SK-N-SH (cell line): ENCODE measurements at regions not wholly inside any gene's neighbourhood (a gene's known extent, or its start where the extent isn't known, plus 50 kb on each side); places are given as distances from the start of the nearest gene placed in this dataset.

Source experiments
- CTCF ChIA-PET: fragments of 300-600, 350-600 bp; formaldehyde crosslinking; extraction: SDS; loops from one replicate; lab custom pipeline; 2021; lab: Yijun Ruan, JAX
- POLR2A ChIA-PET: fragments of 350-600 bp; sonication (Branson Sonifier 250); formaldehyde crosslinking; extraction: SDS; loops from one replicate; lab custom pipeline; 2020; ENCODE audit warnings: antibody characterized with exemption, inconsistent platforms; lab: Yijun Ruan, JAX
- DNase-seq: peaks from one replicate; pipeline ENCODE4 v3.0.0; 2012
- H2AFZ ChIP-seq: fragments of 200-600 bp; sonication (generic); 2 replicates; pipeline ENCODE4 v1.8.1; 2016; ENCODE audit warnings: antibody characterized with exemption, mild to moderate bottlenecking, low read depth
- H3F3A ChIP-seq: fragments of 200-600 bp; sonication (generic); replicated peaks from 2 replicates; pipeline ENCODE3; 2016; ENCODE audit warnings: antibody characterized with exemption, mild to moderate bottlenecking; ENCODE audit not compliant: insufficient read depth
- H3K27ac ChIP-seq, 2 experiments: fragments of 200-500 bp in 1 of 2; fragments of 200-600 bp in 1 of 2; sonication (Bioruptor generic) in 1 of 2; sonication (generic), shearing (Covaris generic) in 1 of 2; 2 replicates each; pipeline versions ENCODE4 v1.5.1 to v1.6.1; 2014 to 2016; ENCODE audit warnings: low read depth in 2 of 2, inconsistent platforms in 1 of 2, low read length in 1 of 2, mild to moderate bottlenecking in 1 of 2, mixed read lengths in 1 of 2
- H3K27me3 ChIP-seq: fragments of 200-600 bp; sonication (generic), shearing (Covaris generic); 2 replicates; pipeline ENCODE4 v1.6.1; 2016; ENCODE audit warnings: mixed run types; ENCODE audit not compliant: insufficient read depth
- H3K36me3 ChIP-seq, 2 experiments: fragments of 200-500 bp in 1 of 2; fragments of 200-600 bp in 1 of 2; sonication (Bioruptor generic) in 1 of 2; sonication (generic) in 1 of 2; replicated peaks in 1 of 2; 2 replicates each; pipeline versions ENCODE3 to v1.5.1; 2014 to 2016; ENCODE audit warnings: low read length in 1 of 2, mild to moderate bottlenecking in 1 of 2; ENCODE audit not compliant: insufficient read depth in 2 of 2, control insufficient read depth in 1 of 2
- H3K4me1 ChIP-seq, 2 experiments: fragments of 200-500 bp in 1 of 2; fragments of 200-600 bp in 1 of 2; sonication (Bioruptor generic) in 1 of 2; sonication (generic), shearing (Covaris generic) in 1 of 2; 2 replicates each; pipeline versions ENCODE4 v1.5.1 to v1.6.1; 2014 to 2016; ENCODE audit warnings: low read depth in 1 of 2, low read length in 1 of 2, mixed run types in 1 of 2; ENCODE audit not compliant: insufficient read depth in 2 of 2, control insufficient read depth in 1 of 2
- H3K4me2 ChIP-seq: fragments of 200-600 bp; sonication (generic), shearing (Covaris generic); 2 replicates; pipeline ENCODE4 v1.6.1; 2017; ENCODE audit warnings: mixed run types
- H3K4me3 ChIP-seq, 2 experiments: fragments of 200-500 bp in 1 of 2; fragments of 200-600 bp in 1 of 2; sonication (Bioruptor generic) in 1 of 2; sonication (generic), shearing (Covaris generic) in 1 of 2; 2 replicates each; pipeline versions ENCODE4 v1.5.1 to v1.8.1; 2014 to 2016; ENCODE audit warnings: low read depth in 2 of 2, inconsistent platforms in 1 of 2, low read length in 1 of 2, mild to moderate bottlenecking in 1 of 2, mixed read lengths in 1 of 2, moderate library complexity in 1 of 2
- H3K79me2 ChIP-seq: fragments of 200-600 bp; sonication (generic); 2 replicates; pipeline ENCODE4 v1.8.1; 2017; ENCODE audit warnings: mild to moderate bottlenecking; ENCODE audit not compliant: insufficient read depth
- H3K9ac ChIP-seq: fragments of 200-600 bp; sonication (generic); 2 replicates; pipeline ENCODE4 v1.6.1; 2017; ENCODE audit warnings: mixed run types
- H3K9me2 ChIP-seq: fragments of 200-600 bp; sonication (generic); 2 replicates; pipeline ENCODE4 v1.6.1; 2017; ENCODE audit warnings: mixed run types
- H3K9me3 ChIP-seq: fragments of 200-600 bp; sonication (generic); 2 replicates; pipeline ENCODE4 v1.6.1; 2017; ENCODE audit warnings: mixed run types, mild to moderate bottlenecking, moderate library complexity
- H4K20me1 ChIP-seq: fragments of 200-600 bp; sonication (generic); 2 replicates; pipeline ENCODE4 v1.6.1; 2017; ENCODE audit warnings: mild to moderate bottlenecking, mixed run types; ENCODE audit not compliant: insufficient read depth
- CTCF ChIP-seq: fragments of 200-600 bp; sonication (generic); IDR thresholded peaks from 2 replicates; pipeline ENCODE4 v1.6.1; 2017; ENCODE audit warnings: antibody characterized with exemption, mild to moderate bottlenecking, moderate library complexity
- ELF1 ChIP-seq: IDR thresholded peaks from 2 replicates; pipeline ENCODE4 v1.4.0; 2012
- EZH2phosphoT487 ChIP-seq: fragments of 200-600 bp; sonication (generic); IDR thresholded peaks from 2 replicates; pipeline ENCODE4 v1.6.1; 2017; ENCODE audit warnings: low read depth, mixed run types, mild to moderate bottlenecking, antibody characterized with exemption, moderate library complexity, borderline replicate concordance
- FOSL2 ChIP-seq: IDR thresholded peaks from 2 replicates; pipeline ENCODE4 v1.4.0; 2012; ENCODE audit warnings: low read depth, mild to moderate bottlenecking, moderate library complexity, borderline replicate concordance
- FOXJ3 ChIP-seq: sonication (generic); formaldehyde crosslinking; IDR thresholded peaks from 2 replicates; pipeline ENCODE4 v1.5.1; 2020; ENCODE audit warnings: mild to moderate bottlenecking, missing genetic modification reagents
- FOXM1 ChIP-seq: IDR thresholded peaks from 2 replicates; pipeline ENCODE4 v1.4.0; 2012; ENCODE audit warnings: low read depth, mild to moderate bottlenecking
- GABPA ChIP-seq: IDR thresholded peaks from 2 replicates; pipeline ENCODE4 v1.4.0; 2012; ENCODE audit warnings: low read depth, mild to moderate bottlenecking
- IRF3 ChIP-seq: fragments of 150-350 bp; IDR thresholded peaks from 2 replicates; pipeline ENCODE4 v1.6.1; 2016; ENCODE audit warnings: mild to moderate bottlenecking, low read depth, low read length
- JUND ChIP-seq: IDR thresholded peaks from 2 replicates; pipeline ENCODE4 v1.4.0; 2012
- MAX ChIP-seq: IDR thresholded peaks from 2 replicates; pipeline ENCODE4 v1.4.0; 2012; ENCODE audit warnings: low read depth
- MEF2A ChIP-seq: IDR thresholded peaks from 2 replicates; pipeline ENCODE4 v1.4.0; 2012; ENCODE audit warnings: low read depth, borderline replicate concordance
- MXI1 ChIP-seq: IDR thresholded peaks from 2 replicates; pipeline ENCODE4 v1.6.1; 2012; ENCODE audit warnings: mild to moderate bottlenecking, low read depth, low read length, improper control_type of control experiment
- RAD21 ChIP-seq: IDR thresholded peaks from 2 replicates; pipeline ENCODE4 v1.6.1; 2012; ENCODE audit warnings: mild to moderate bottlenecking, low read length
- RFX5 ChIP-seq: IDR thresholded peaks from 2 replicates; pipeline ENCODE4 v1.6.1; 2012; ENCODE audit warnings: mild to moderate bottlenecking, improper control_type of control experiment, low read length
- TAF1 ChIP-seq: IDR thresholded peaks from 2 replicates; pipeline ENCODE4 v1.6.1; 2012; ENCODE audit warnings: low read depth, mild to moderate bottlenecking, low read length, moderate library complexity, borderline replicate concordance
- TCF12 ChIP-seq: IDR thresholded peaks from 2 replicates; pipeline ENCODE4 v1.4.0; 2012
- USF1 ChIP-seq: IDR thresholded peaks from 2 replicates; pipeline ENCODE4 v1.4.0; 2012; ENCODE audit warnings: low read depth, borderline replicate concordance
- USF2 ChIP-seq: fragments of 150-350 bp; IDR thresholded peaks from 2 replicates; pipeline ENCODE4 v1.6.1; 2017; ENCODE audit warnings: antibody characterized with exemption, low read length, low read depth, borderline replicate concordance
- YY1 ChIP-seq: IDR thresholded peaks from 2 replicates; pipeline ENCODE4 v1.4.0; 2012; ENCODE audit warnings: low read depth, mild to moderate bottlenecking
- ZBTB33 ChIP-seq: IDR thresholded peaks from 2 replicates; pipeline ENCODE4 v1.4.0; 2012; ENCODE audit warnings: low read depth, borderline replicate concordance
- WGBS: methylation state at CpG from one replicate; pipeline ENCODE4 v1.1.6; 2017; ENCODE audit warnings: low lambda C conversion rate; 5-methylcytosine and 5-hydroxymethylcytosine counted together

- ChIA-PET POLR2A (no interaction called here), CTCF (no interaction called here)
- 14% methylated on average over 1 of the region's 1 CpG for WGBS
Measured at GRCh38 chr5:2691530-2691929, 59.9 kb downstream of the IRX2 start.

More at GRCh38 chr5:2691530-2691929, 59.9 kb downstream of the IRX2 start:
- H3K4me1 ChIP-seq: no peaks in the 10 kb centered on the region
- H3K4me2 ChIP-seq: no peak overlapping the region
- H3K27me3 ChIP-seq: peaks cover 5% of the 10 kb centered on the region; the same call in 1 of the 2 replicates
- H3K27ac ChIP-seq: no peak overlapping the region
- H4K20me1 ChIP-seq: no peaks in the 10 kb centered on the region
- no peak overlapping the region for H3K9ac ChIP-seq
- DNase-seq: no peak
- no peak overlapping the region for H2AFZ ChIP-seq
- H3F3A ChIP-seq: no peaks in the 10 kb centered on the region
- no peaks in the 10 kb centered on the region for H3K36me3 ChIP-seq
- no peaks in the 10 kb centered on the region for H3K79me2 ChIP-seq
- H3K9me2 ChIP-seq: no peaks in the 10 kb centered on the region
- no peak for TF ChIP-seq ZBTB33
- no peak for TF ChIP-seq MXI1
- no peak for TF ChIP-seq FOXJ3 (CRISPR knock-in tag)
- TF ChIP-seq GABPA: no peak
- no peak for TF ChIP-seq USF2
- no peak for TF ChIP-seq CTCF
- TF ChIP-seq RFX5: no peak
- TF ChIP-seq RAD21: no peak
- no peak for TF ChIP-seq MEF2A
- TF ChIP-seq TCF12: no peak
- TF ChIP-seq ELF1: no peak
- TF ChIP-seq USF1: no peak
- TF ChIP-seq YY1: no peak
- TF ChIP-seq EZH2phosphoT487: no peak
- TF ChIP-seq IRF3: no peak
- no peak for TF ChIP-seq FOXM1
- TF ChIP-seq FOSL2: no peak
- TF ChIP-seq TAF1: no peak
- TF ChIP-seq MAX: no peak
- no peak for TF ChIP-seq JUND
- no peak overlapping the region for H3K4me3 ChIP-seq
- no peaks in the 10 kb centered on the region for H3K9me3 ChIP-seq
